ENCODE measurements at regions not wholly inside any gene's neighbourhood (a gene's known extent, or its start where the extent isn't known, plus 50 kb on each side); places are given as distances from the start of the nearest gene placed in this dataset.
"Not testable (repeated sequence)": the region's sequence is repeated elsewhere in the genome, so short reads cannot be mapped to it uniquely, and the experiment has no call there.

DNA sequence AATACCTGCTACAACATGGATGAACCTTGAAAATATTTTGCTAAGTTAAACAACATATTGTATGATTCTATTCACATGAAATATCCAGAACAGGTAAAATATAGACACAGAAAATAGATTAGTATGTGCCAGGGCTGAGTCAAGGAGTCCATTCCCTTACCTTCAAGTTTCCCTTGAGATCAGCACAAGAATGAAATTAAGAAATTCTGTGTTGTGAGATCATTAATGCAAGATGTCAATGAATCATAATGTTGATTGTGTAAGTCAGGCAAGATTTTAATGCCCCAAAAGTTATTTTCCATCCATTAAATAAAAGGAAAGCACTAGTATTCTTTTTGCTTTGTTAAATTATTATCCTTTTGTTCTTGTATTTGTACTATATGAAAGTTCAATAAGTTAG is 139.4 kb downstream of the MRPL39 start:
- Histone ChIP-seq H3K9me3 (ENCODE audit: control insufficient read depth, insufficient read depth, low read length) (no peaks in the 10 kb centered on the region), H3K27me3 (ENCODE audit: control insufficient read depth, insufficient read depth, low read length) (no peaks in the 10 kb centered on the region), H3K4me3 (ENCODE audit: low read depth, low read length) (no peak overlapping the region), H3K9ac (ENCODE audit: low read depth, low read length) (no peak overlapping the region), H3K4me1 (ENCODE audit: control insufficient read depth, insufficient read depth, low read length) (no peaks in the 10 kb centered on the region), H3K36me3 (ENCODE audit: control insufficient read depth, insufficient read depth, low read length) (no peaks in the 10 kb centered on the region)

GRCh38 chr21:25467071-25467470 is 140.2 kb downstream of the MRPL39 start:
- not testable (repeated sequence) for H3K9ac ChIP-seq (ENCODE audit: low read depth, low read length); H3K4me3 ChIP-seq (ENCODE audit: low read depth, low read length); H3K4me1 ChIP-seq (ENCODE audit: control insufficient read depth, insufficient read depth, low read length); H3K27me3 ChIP-seq (ENCODE audit: control insufficient read depth, insufficient read depth, low read length); H3K9me3 ChIP-seq (ENCODE audit: control insufficient read depth, insufficient read depth, low read length); H3K36me3 ChIP-seq (ENCODE audit: control insufficient read depth, insufficient read depth, low read length)

GRCh38 chr21:25466470-25466869 is 140.8 kb downstream of the MRPL39 start:
- H3K9ac ChIP-seq (ENCODE audit: low read depth, low read length) = no peak overlapping the region
- H3K27me3 ChIP-seq (ENCODE audit: control insufficient read depth, insufficient read depth, low read length) = no peaks in the 10 kb centered on the region
- H3K4me3 ChIP-seq (ENCODE audit: low read depth, low read length) = no peak overlapping the region
- H3K36me3 ChIP-seq (ENCODE audit: control insufficient read depth, insufficient read depth, low read length) = no peaks in the 10 kb centered on the region
- H3K4me1 ChIP-seq (ENCODE audit: control insufficient read depth, insufficient read depth, low read length) = no peaks in the 10 kb centered on the region
- no peaks in the 10 kb centered on the region for H3K9me3 ChIP-seq (ENCODE audit: control insufficient read depth, insufficient read depth, low read length)

DNA sequence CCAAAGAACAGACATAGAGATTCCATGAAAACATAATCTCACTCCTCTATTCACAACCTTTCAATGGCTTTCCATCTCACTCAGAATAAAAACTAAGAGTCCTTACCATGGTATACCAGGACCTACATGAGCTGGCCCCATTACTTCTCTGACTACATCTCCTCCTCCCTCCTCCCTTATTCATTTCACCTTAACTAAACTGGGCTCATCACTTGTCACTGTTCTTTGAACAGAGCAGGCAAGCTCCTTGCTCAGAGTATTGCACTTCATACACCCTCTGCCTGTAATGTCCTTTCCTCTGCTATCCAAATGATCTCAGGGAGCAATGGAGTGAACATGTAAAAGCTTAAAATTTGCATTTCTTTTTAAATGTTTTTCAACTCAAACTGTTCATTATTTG is 142.0 kb downstream of the MRPL39 start:
- H3K9ac ChIP-seq (ENCODE audit: low read depth, low read length) = no peak overlapping the region
- no peak overlapping the region for H3K4me3 ChIP-seq (ENCODE audit: low read depth, low read length)
- H3K9me3 ChIP-seq (ENCODE audit: control insufficient read depth, insufficient read depth, low read length) = no peaks in the 10 kb centered on the region
- no peaks in the 10 kb centered on the region for H3K4me1 ChIP-seq (ENCODE audit: control insufficient read depth, insufficient read depth, low read length)
- no peaks in the 10 kb centered on the region for H3K36me3 ChIP-seq (ENCODE audit: control insufficient read depth, insufficient read depth, low read length)
- no peaks in the 10 kb centered on the region for H3K27me3 ChIP-seq (ENCODE audit: control insufficient read depth, insufficient read depth, low read length)

DNA sequence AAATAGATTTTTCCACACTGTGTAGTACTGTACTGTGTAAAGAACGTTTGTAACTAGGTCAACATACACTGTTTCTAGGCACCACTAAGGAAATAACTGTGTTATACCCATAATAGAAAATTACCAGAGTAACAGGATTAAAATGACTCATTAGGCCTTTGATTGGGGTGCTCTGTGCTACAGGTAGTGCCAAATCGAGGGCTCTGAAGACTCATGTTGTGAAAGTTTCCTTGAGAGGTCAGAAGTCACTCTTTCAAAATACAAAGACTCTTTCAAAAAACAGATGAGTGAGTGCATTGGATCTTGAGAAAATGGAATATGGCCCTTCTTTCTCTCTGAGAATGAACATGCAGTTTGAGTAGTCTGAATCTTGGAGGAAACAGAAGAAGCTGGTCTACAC is 143.0 kb downstream of the MRPL39 start:
- no peaks in the 10 kb centered on the region for H3K36me3 ChIP-seq (ENCODE audit: control insufficient read depth, insufficient read depth, low read length)
- H3K4me3 ChIP-seq (ENCODE audit: low read depth, low read length) = no peak overlapping the region
- no peaks in the 10 kb centered on the region for H3K27me3 ChIP-seq (ENCODE audit: control insufficient read depth, insufficient read depth, low read length)
- H3K4me1 ChIP-seq (ENCODE audit: control insufficient read depth, insufficient read depth, low read length) = no peaks in the 10 kb centered on the region
- H3K9me3 ChIP-seq (ENCODE audit: control insufficient read depth, insufficient read depth, low read length) = no peaks in the 10 kb centered on the region
- H3K9ac ChIP-seq (ENCODE audit: low read depth, low read length) = no peak overlapping the region

GRCh38 chr21:25462517-25462971 is 144.7 kb downstream of the MRPL39 start:
- no peak overlapping the region for H3K9ac ChIP-seq (ENCODE audit: low read depth, low read length)
- no peaks in the 10 kb centered on the region for H3K9me3 ChIP-seq (ENCODE audit: control insufficient read depth, insufficient read depth, low read length)
- H3K4me1 ChIP-seq (ENCODE audit: control insufficient read depth, insufficient read depth, low read length) = no peaks in the 10 kb centered on the region
- no peaks in the 10 kb centered on the region for H3K27me3 ChIP-seq (ENCODE audit: control insufficient read depth, insufficient read depth, low read length)
- no peak overlapping the region for H3K4me3 ChIP-seq (ENCODE audit: low read depth, low read length)
- no peaks in the 10 kb centered on the region for H3K36me3 ChIP-seq (ENCODE audit: control insufficient read depth, insufficient read depth, low read length)

DNA sequence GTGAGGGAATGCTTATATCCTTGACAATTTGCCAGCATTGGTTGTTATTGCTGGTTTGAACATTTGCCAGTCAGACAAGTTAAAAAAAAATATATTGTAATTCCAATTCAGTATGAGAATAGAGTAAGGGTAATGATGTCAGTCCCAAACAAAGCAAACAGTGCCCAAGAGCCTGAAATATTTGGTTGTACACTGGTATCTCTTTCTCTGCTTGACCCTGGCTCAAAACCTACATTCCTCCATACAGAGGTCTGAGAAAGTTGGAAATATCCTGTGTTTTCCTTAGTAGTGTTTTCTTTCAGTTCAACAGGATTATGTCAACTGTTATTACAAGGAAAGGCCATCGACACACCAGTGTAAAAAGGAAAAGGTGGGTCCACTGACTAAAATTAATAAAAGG is 145.6 kb downstream of the MRPL39 start:
- H3K4me3 ChIP-seq (ENCODE audit: low read depth, low read length) = no peak overlapping the region
- no peak overlapping the region for H3K9ac ChIP-seq (ENCODE audit: low read depth, low read length)
- H3K4me1 ChIP-seq (ENCODE audit: control insufficient read depth, insufficient read depth, low read length) = no peaks in the 10 kb centered on the region
- no peaks in the 10 kb centered on the region for H3K9me3 ChIP-seq (ENCODE audit: control insufficient read depth, insufficient read depth, low read length)
- no peaks in the 10 kb centered on the region for H3K27me3 ChIP-seq (ENCODE audit: control insufficient read depth, insufficient read depth, low read length)
- H3K36me3 ChIP-seq (ENCODE audit: control insufficient read depth, insufficient read depth, low read length) = no peaks in the 10 kb centered on the region

- Histone ChIP-seq H3K4me3 (ENCODE audit: low read depth, low read length) (no peak overlapping the region), H3K9ac (ENCODE audit: low read depth, low read length) (no peak overlapping the region), H3K36me3 (ENCODE audit: control insufficient read depth, insufficient read depth, low read length) (no peaks in the 10 kb centered on the region), H3K4me1 (ENCODE audit: control insufficient read depth, insufficient read depth, low read length) (no peaks in the 10 kb centered on the region), H3K27me3 (ENCODE audit: control insufficient read depth, insufficient read depth, low read length) (no peaks in the 10 kb centered on the region), H3K9me3 (ENCODE audit: control insufficient read depth, insufficient read depth, low read length) (no peaks in the 10 kb centered on the region)
Measured at GRCh38 chr21:25459993-25460392, 147.3 kb downstream of the MRPL39 start.

- Histone ChIP-seq H3K4me3 (ENCODE audit: low read depth, low read length) (no peak overlapping the region), H3K9me3 (ENCODE audit: control insufficient read depth, insufficient read depth, low read length) (no peaks in the 10 kb centered on the region), H3K27me3 (ENCODE audit: control insufficient read depth, insufficient read depth, low read length) (no peaks in the 10 kb centered on the region), H3K4me1 (ENCODE audit: control insufficient read depth, insufficient read depth, low read length) (no peaks in the 10 kb centered on the region), H3K36me3 (ENCODE audit: control insufficient read depth, insufficient read depth, low read length) (no peaks in the 10 kb centered on the region), H3K9ac (ENCODE audit: low read depth, low read length) (no peak overlapping the region)
Measured at GRCh38 chr21:25459365-25459764, 147.9 kb downstream of the MRPL39 start.

DNA sequence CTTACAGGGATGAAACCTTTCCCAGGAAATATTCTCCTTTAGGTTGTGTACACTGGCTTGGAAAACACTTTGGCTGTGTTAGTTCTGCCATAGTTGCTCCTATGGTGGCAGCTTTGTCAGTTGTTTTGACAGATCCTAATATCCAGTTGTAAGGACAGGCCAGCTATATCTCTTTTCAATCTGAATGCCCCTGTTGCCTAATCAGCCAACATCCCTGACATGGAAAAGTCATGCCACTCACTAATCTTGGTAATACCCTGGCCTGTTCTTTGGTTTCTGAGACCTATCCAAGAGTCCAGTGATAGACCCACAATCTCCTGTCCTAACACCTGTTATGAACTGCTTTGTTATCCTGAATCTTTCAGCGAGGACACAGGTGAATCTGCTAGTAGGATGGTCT is 148.8 kb downstream of the MRPL39 start:
- Histone ChIP-seq H3K4me1 (ENCODE audit: control insufficient read depth, insufficient read depth, low read length) (no peaks in the 10 kb centered on the region), H3K9ac (ENCODE audit: low read depth, low read length) (no peak overlapping the region), H3K4me3 (ENCODE audit: low read depth, low read length) (no peak overlapping the region), H3K36me3 (ENCODE audit: control insufficient read depth, insufficient read depth, low read length) (no peaks in the 10 kb centered on the region), H3K9me3 (ENCODE audit: control insufficient read depth, insufficient read depth, low read length) (no peaks in the 10 kb centered on the region), H3K27me3 (ENCODE audit: control insufficient read depth, insufficient read depth, low read length) (no peaks in the 10 kb centered on the region)

- Histone ChIP-seq H3K9ac (ENCODE audit: low read depth, low read length) (no peak overlapping the region), H3K4me3 (ENCODE audit: low read depth, low read length) (no peak overlapping the region), H3K4me1 (ENCODE audit: control insufficient read depth, insufficient read depth, low read length) (no peaks in the 10 kb centered on the region), H3K36me3 (ENCODE audit: control insufficient read depth, insufficient read depth, low read length) (no peaks in the 10 kb centered on the region), H3K27me3 (ENCODE audit: control insufficient read depth, insufficient read depth, low read length) (no peaks in the 10 kb centered on the region), H3K9me3 (ENCODE audit: control insufficient read depth, insufficient read depth, low read length) (no peaks in the 10 kb centered on the region)
Measured at GRCh38 chr21:25457946-25458345, 149.3 kb downstream of the MRPL39 start.

- H3K9ac ChIP-seq (ENCODE audit: low read depth, low read length) = no peak overlapping the region
- no peaks in the 10 kb centered on the region for H3K4me1 ChIP-seq (ENCODE audit: control insufficient read depth, insufficient read depth, low read length)
- no peaks in the 10 kb centered on the region for H3K27me3 ChIP-seq (ENCODE audit: control insufficient read depth, insufficient read depth, low read length)
- no peaks in the 10 kb centered on the region for H3K36me3 ChIP-seq (ENCODE audit: control insufficient read depth, insufficient read depth, low read length)
- H3K4me3 ChIP-seq (ENCODE audit: low read depth, low read length) = no peak overlapping the region
- H3K9me3 ChIP-seq (ENCODE audit: control insufficient read depth, insufficient read depth, low read length) = no peaks in the 10 kb centered on the region
Measured at GRCh38 chr21:25457411-25457810, 149.9 kb downstream of the MRPL39 start.

DNA sequence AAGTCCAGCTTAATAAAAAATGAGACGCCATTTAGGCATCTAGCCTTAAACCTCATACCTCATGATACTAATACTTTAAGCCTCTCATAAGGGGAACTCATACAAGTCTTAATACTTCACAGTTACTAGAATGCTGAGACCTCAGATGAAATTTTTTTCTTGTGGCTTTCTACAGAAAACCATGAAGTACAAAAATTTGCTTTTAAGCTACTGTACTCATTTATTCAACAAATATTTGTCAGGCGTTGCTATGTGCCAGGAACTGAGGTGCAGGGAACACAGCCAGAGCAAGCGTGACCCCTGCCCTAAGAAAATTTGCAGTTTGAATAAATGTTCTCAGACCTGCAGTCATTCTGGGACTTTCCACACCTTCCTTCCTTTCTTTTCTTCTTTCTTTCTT is 150.6 kb downstream of the MRPL39 start:
- Histone ChIP-seq H3K36me3 (ENCODE audit: control insufficient read depth, insufficient read depth, low read length) (no peaks in the 10 kb centered on the region), H3K4me1 (ENCODE audit: control insufficient read depth, insufficient read depth, low read length) (no peaks in the 10 kb centered on the region)

More for the DNA sequence above, 150.6 kb downstream of the MRPL39 start:
- H3K4me3 ChIP-seq (ENCODE audit: low read depth, low read length) = no peak overlapping the region
- H3K9me3 ChIP-seq (ENCODE audit: control insufficient read depth, insufficient read depth, low read length) = no peaks in the 10 kb centered on the region
- no peak overlapping the region for H3K9ac ChIP-seq (ENCODE audit: low read depth, low read length)
- H3K27me3 ChIP-seq (ENCODE audit: control insufficient read depth, insufficient read depth, low read length) = no peaks in the 10 kb centered on the region
